ENCODE measurements at regions not wholly inside any gene's neighbourhood (a gene's known extent, or its start where the extent isn't known, plus 50 kb on each side); places are given as distances from the start of the nearest gene placed in this dataset.

DNA sequence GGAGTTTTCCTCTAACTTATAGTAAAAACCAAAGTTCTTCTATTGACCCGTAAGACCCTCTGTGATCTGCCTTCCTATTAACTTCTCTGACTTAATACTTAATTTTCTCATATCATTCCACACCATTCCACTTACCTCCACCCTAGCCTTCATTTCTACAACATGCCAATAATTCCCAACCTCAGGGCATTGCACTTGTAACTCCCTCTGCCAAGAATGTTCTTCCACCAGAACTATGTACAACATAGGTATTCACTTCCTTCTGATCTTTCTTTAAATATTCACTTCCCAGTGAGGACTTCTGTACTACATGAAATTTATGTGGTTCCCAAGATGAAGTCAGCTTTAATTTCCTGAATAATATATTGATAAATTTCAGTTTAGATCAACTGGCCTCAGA, 531.7 kb downstream of the LRFN5 start:
- DNase-seq (ENCODE audit: low read depth in 3 of 3) = no peak

GRCh38 chr14:42130815-42131214, 524.1 kb downstream of the LRFN5 start:
- DNase-seq (ENCODE audit: low read depth in 3 of 3) = no peak

DNA sequence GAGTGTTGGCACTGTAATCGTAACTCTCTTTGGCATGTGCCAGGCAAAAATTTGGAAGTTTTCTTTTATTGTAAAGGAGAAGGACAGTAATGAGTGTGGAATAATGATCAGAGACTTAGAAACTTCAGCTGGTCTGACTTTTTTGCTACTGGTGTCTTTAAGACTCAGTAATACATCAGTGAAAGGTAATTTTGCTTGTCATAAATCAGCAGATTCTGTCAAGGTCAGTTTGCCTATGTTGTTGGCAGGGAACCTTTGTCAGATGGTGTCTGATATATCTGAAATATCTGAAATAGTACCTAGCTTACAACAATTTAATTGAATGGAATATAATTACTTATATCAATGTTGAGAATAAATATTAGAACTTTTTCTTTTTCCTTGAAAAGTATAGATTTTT, 516.9 kb downstream of the LRFN5 start:
- no peak for DNase-seq (ENCODE audit: low read depth in 3 of 3)

GRCh38 chr14:42113358-42114069, 506.8 kb downstream of the LRFN5 start:
- DNase-seq (ENCODE audit: low read depth in 3 of 3) = no peak

DNA sequence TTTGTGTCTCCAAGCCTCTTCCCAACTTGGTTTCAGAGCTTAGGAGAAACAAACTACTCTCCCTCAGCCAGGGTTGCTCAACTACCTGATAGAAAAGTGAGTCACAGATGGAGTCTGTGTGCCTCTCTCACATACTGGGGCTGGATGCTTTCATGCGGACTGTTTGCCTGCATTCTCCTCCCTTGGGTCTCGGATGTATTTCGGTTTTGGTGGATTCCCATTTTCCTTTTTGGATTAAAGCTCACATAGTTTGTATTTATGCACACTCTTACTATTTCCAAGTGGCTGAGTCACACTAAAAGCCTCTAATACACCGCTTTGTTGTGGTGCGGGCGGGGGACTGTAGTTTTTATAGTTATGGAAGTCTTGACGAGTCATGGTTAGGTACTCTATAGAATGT, 505.4 kb downstream of the LRFN5 start:
- no peak for DNase-seq (ENCODE audit: low read depth in 3 of 3)

DNA sequence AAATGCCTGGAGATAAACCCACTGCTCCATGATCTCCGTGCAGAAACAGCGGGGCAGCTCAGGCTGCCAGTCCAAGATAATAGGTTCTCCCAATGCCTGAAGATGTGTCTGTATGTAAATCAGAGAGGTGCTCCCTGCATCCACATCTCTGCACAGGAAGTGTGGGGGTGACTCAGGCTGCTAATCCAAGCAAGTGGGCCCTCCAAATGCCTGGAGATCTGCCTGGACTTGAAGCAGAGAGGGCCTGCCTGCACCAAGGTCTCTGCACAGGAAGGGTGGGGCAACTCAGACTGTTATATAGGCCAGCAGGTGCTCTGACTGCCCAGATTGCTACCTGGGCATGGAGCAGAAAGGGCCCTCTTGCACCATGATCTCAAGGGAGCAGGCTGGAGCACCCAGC, 504.7 kb downstream of the LRFN5 start:
- DNase-seq (ENCODE audit: low read depth in 3 of 3) = no peak

DNA sequence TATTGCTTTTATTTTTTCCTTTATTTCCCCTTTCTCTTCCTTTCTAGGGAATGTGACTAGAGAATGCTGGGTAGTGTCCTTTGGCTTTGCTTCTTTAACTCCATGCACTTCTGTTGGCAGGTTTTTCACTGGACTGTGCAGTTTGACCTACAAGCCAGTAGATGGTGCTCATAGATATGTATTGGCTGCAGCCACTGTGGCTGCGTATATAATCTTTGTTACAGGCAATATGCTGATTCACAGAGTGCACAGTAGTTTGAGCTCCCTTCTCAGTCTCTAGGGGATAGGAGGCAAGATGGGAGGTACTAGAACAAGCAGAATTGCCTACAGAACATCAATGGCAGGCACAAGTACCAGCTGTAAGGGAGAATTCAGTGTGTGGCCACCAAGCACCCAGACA, 503.5 kb downstream of the LRFN5 start:
- no peak for DNase-seq (ENCODE audit: low read depth in 3 of 3)

GRCh38 chr14:42095155-42095554, 488.5 kb downstream of the LRFN5 start:
- DNase-seq (ENCODE audit: low read depth in 3 of 3) = no peak

GRCh38 chr14:42090122-42090521, 483.4 kb downstream of the LRFN5 start:
- no peak for DNase-seq (ENCODE audit: low read depth in 3 of 3)

DNA sequence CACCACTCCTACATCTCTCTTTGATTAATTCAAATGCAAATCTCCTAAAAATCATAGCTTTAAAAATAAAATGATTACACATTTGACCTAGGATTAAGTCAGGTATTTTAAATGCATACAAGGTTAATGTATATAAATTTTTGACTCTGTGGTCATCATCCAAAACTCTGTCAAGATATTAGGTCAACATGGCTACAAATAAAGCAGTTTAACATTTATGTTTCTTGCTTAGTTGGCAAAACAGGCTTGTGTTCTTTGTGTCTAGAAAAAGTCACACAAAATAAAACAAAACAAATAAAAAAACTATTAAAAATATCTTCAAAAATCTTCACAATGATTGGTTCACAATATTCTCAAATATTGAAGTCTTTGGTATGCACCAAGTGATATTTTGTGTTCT, 473.2 kb downstream of the LRFN5 start:
- DNase-seq (ENCODE audit: low read depth in 3 of 3) = no peak

DNA sequence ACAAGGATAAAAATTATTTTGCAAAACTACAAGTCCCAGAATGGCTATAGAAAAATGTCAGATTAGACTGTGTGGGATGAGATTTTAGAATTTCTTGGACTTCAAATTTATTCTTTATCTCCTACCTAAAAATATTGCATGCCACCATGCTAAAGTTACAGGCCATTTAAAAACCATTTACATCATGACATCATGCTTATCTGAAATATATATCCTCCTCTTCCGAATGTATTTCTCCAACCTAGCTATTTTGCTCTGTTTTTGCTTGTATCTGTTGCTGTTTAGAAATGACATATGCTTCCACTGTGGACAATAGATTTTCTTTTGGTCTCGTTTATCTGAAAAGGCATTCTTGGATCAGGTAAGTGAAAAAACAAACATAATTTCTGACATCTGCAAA, 471.7 kb downstream of the LRFN5 start:
- no peak for DNase-seq (ENCODE audit: low read depth in 3 of 3)

GRCh38 chr14:42070031-42070430, 463.4 kb downstream of the LRFN5 start:
- no peak for DNase-seq (ENCODE audit: low read depth in 3 of 3)

- no peak for DNase-seq (ENCODE audit: low read depth in 3 of 3)
Observed at GRCh38 chr14:42057111-42057510, 450.4 kb downstream of the LRFN5 start.

- no peak for DNase-seq (ENCODE audit: low read depth in 3 of 3)
Observed at GRCh38 chr14:42047421-42048055, 440.9 kb downstream of the LRFN5 start.

- DNase-seq (ENCODE audit: low read depth in 3 of 3) = no peak
Observed at GRCh38 chr14:42045383-42045782, 438.7 kb downstream of the LRFN5 start.

GRCh38 chr14:42028607-42029006, 421.9 kb downstream of the LRFN5 start:
- no peak for DNase-seq (ENCODE audit: low read depth in 3 of 3)

DNA sequence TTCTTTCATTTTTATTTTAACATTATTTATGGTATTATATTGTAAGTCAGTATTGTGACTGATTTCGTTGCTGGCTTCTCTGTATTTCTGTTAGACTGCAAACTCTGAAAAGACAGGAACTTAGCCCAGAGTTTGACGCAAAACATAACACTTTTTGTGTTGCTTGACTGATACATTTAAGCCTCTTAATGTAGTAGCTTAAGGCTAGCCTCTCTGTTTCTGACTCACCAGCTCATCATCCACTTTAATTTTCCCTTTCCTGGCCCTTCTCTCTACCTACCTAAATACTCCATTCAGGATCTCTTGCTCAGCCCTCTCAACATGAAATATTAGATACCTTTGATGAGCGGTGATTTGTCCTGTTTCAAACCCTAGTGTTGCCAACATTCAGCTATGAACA, 420.6 kb downstream of the LRFN5 start:
- no peak for DNase-seq (ENCODE audit: low read depth in 3 of 3)

DNA sequence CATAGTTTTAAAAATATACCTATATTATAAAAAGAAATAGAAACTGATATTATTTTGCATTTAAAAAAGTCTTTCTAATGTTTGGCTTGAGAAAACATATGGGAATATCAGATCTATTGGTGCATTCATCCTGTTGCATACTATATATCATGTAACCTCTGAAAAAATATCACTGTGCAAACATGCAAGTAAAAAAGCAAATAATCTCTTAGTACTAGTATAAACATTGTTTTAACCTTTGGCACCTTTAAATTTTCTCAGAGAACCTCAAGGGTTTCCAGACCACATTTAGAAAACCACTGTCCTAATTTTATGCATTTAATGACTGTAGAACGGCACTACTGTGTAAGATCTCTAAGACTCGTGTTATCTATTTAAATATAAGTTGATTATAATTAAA, 416.8 kb downstream of the LRFN5 start:
- DNase-seq (ENCODE audit: low read depth in 3 of 3) = no peak

GRCh38 chr14:42014301-42014700, 407.6 kb downstream of the LRFN5 start:
- DNase-seq (ENCODE audit: low read depth in 3 of 3) = no peak

DNA sequence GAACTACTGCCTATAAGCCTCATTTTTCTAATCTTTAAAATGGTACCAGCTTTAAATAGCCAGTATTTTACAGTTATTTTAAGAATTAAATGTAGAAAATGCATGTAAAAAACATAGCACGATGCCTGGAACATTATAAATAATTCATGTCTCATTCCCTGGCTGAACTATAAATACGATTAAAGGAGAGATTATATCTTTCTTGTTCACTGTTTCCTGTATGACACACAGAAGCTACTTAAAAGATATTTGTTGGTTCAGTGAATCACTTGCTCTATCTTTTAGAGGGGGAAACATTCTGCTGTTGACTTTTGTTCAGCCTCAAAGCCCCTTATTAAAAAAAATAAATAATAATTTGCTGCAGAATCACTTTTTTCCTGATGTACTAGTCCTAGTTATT, 406.9 kb downstream of the LRFN5 start:
- DNase-seq (ENCODE audit: low read depth in 3 of 3) = no peak

DNA sequence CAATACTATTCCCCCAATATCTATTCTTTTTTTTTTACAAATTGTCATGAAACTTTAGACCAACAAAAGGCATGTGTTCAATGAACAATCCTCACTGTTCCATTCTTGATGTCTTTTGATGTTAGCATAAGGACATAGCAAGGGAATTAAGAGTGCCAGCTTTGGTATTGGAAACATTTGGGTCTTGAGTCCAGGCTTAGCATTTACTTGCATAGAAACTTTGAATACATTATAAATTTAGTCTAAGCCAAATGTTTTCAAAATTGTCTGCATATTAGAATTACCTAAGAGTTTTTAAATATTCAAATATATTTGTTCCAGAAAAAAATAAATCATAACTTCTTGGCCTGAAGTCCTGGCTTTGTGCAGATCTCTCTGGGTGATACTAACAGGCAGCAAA, 406.5 kb downstream of the LRFN5 start:
- DNase-seq (ENCODE audit: low read depth in 3 of 3) = no peak

DNA sequence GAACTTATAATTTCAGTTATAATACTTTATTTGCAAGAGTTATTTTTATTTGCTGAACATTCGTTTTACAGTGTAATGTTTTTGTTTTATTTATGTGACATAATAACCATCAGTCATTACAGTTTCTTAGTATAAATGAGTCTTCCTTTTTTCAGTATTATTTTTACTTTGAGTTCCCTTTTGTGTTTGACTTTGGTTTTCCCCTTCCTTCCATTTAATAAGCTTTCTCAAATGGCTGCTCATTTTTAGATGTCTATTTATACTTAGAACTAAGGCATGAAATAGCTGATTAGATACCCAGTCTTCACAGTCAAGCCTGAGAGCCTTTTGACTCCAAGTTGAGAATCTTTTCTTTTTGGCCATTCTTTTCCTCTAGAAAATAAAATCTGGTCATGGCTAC, 404.5 kb downstream of the LRFN5 start:
- DNase-seq (ENCODE audit: low read depth in 3 of 3) = no peak

GRCh38 chr14:42004321-42004720, 397.6 kb downstream of the LRFN5 start:
- no peak for DNase-seq (ENCODE audit: low read depth in 3 of 3)

DNA sequence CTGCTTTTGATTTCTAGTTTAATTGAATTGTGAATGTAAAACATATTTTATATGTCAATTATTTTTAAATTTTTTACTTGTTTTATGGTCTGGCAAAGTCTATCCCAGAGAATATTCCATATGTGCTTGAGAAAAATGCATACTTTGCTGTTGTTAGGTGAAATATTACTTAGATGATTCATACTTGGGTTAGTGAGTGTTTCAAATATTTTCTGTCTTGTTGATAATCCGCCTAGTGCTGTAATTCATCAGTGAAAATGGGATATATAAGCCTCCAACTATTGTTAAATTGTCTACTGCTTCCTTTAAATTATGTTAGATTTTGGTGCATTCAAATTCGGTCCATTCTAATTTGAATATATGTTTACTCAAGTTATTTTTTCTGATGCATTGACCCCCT, 395.5 kb downstream of the LRFN5 start:
- DNase-seq (ENCODE audit: low read depth in 3 of 3) = no peak
